HL-60 (cell line): ENCODE measurements at regions not wholly inside any gene's neighbourhood (a gene's known extent, or its start where the extent isn't known, plus 50 kb on each side); places are given as distances from the start of the nearest gene placed in this dataset.

ENCODE experiments used
- DNase-seq, 2 experiments: peaks; one replicate each; pipeline ENCODE4 v3.0.0-alpha.2; 2010 to 2020; ENCODE audit warnings: low read depth in 1 of 2, low spot score in 1 of 2
- H3K27ac ChIP-seq: fragments of 250-450 bp; sonication (Bioruptor Pico); replicated peaks from 2 replicates; pipeline ENCODE4 v1.5.1; 2020; ENCODE audit warnings: mild to moderate bottlenecking, moderate library complexity
- H3K27me3 ChIP-seq: fragments of 250-450 bp; sonication (Bioruptor Pico); 2 replicates; pipeline ENCODE4 v1.5.1; 2021; ENCODE audit warnings: mild to moderate bottlenecking, moderate library complexity; ENCODE audit not compliant: insufficient read depth, poor library complexity, severe bottlenecking
- H3K4me3 ChIP-seq: replicated peaks from 2 replicates; pipeline ENCODE4 v1.5.1; 2011; ENCODE audit warnings: mild to moderate bottlenecking, control low read depth, low read length; ENCODE audit not compliant: insufficient read depth
- CTCF ChIP-seq: IDR thresholded peaks from one replicate; pipeline ENCODE4 v1.5.1; 2011; ENCODE audit warnings: low read length, control low read depth, inconsistent platforms; ENCODE audit not compliant: insufficient read depth
- GABPA ChIP-seq: IDR thresholded peaks from 2 replicates; pipeline ENCODE4 v1.6.1; 2012; ENCODE audit warnings: low read depth
- POLR2AphosphoS5 ChIP-seq: IDR thresholded peaks from 2 replicates; pipeline ENCODE4 v1.6.1; 2012; ENCODE audit warnings: low read depth
- SPI1 ChIP-seq: IDR thresholded peaks from 2 replicates; pipeline ENCODE4 v1.6.1; 2012; ENCODE audit warnings: low read depth, mild to moderate bottlenecking, borderline replicate concordance
- TF ChIP-seq, protein P1 (sequence below): IDR thresholded peaks from 2 replicates; pipeline ENCODE4 v1.6.1; 2012; ENCODE audit warnings: low read depth; ENCODE audit not compliant: insufficient replicate concordance

- TF ChIP-seq GABPA, result no peak
- no peak for TF ChIP-seq CTCF
- TF ChIP-seq POLR2AphosphoS5, result no peak
- TF ChIP-seq, protein P1, sequence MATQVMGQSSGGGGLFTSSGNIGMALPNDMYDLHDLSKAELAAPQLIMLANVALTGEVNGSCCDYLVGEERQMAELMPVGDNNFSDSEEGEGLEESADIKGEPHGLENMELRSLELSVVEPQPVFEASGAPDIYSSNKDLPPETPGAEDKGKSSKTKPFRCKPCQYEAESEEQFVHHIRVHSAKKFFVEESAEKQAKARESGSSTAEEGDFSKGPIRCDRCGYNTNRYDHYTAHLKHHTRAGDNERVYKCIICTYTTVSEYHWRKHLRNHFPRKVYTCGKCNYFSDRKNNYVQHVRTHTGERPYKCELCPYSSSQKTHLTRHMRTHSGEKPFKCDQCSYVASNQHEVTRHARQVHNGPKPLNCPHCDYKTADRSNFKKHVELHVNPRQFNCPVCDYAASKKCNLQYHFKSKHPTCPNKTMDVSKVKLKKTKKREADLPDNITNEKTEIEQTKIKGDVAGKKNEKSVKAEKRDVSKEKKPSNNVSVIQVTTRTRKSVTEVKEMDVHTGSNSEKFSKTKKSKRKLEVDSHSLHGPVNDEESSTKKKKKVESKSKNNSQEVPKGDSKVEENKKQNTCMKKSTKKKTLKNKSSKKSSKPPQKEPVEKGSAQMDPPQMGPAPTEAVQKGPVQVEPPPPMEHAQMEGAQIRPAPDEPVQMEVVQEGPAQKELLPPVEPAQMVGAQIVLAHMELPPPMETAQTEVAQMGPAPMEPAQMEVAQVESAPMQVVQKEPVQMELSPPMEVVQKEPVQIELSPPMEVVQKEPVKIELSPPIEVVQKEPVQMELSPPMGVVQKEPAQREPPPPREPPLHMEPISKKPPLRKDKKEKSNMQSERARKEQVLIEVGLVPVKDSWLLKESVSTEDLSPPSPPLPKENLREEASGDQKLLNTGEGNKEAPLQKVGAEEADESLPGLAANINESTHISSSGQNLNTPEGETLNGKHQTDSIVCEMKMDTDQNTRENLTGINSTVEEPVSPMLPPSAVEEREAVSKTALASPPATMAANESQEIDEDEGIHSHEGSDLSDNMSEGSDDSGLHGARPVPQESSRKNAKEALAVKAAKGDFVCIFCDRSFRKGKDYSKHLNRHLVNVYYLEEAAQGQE, result no peak
- TF ChIP-seq SPI1, result no peak
- no peak overlapping the region for H3K27ac ChIP-seq
- H3K27me3 ChIP-seq, result no peaks in the 10 kb centered on the region
- H3K4me3 ChIP-seq, result no peak overlapping the region
- no peak for DNase-seq
Observed at GRCh38 chr6:167757821-167758220, 68.9 kb upstream of the AFDN start.

- no peak for DNase-seq
- TF ChIP-seq POLR2AphosphoS5, result no peak
Observed at GRCh38 chr6:167758309-167759023, 68.2 kb upstream of the AFDN start.

DNA sequence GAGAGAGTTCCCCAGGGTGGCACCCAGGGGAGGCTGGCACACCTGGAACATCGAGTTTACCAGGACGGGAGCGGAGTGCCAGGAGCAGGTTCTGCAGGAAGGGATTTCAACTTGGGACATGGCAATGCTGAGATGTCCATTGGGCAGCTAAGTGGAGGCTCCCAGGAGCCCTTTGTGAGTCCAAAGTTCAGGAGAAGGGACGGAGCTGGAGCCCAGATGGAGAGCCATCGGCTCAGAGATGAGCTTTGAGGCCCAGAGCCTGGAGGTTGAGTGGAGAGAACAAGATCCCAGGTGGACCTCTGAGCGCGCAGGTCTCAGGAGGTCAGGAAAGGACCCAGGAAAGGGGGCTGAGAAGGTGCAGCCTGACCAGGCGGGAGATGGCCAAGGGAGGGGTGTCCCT is 67.5 kb upstream of the AFDN start:
- Histone ChIP-seq H3K4me3 (no peak overlapping the region), H3K27ac (no peak overlapping the region), H3K27me3 (no peaks in the 10 kb centered on the region)
- DNase-seq, result no peak
- TF ChIP-seq, protein P1, result no peak
- no peak for TF ChIP-seq SPI1
- TF ChIP-seq CTCF, result no peak
- no peak for TF ChIP-seq GABPA

More at GRCh38 chr6:167758309-167759023, 68.2 kb upstream of the AFDN start:
- Histone ChIP-seq H3K4me3 (no peak overlapping the region), H3K27ac (no peak overlapping the region), H3K27me3 (no peaks in the 10 kb centered on the region)

GRCh38 chr6:167759912-167760311 is 66.8 kb upstream of the AFDN start:
- DNase-seq, result no peak
- Histone ChIP-seq H3K27me3 (no peaks in the 10 kb centered on the region), H3K4me3 (no peak overlapping the region), H3K27ac (no peak overlapping the region)
- TF ChIP-seq POLR2AphosphoS5 (no peak), SPI1 (no peak), CTCF (no peak), GABPA (no peak)
- TF ChIP-seq, protein P1, result no peak
